HG02642 (cell line): ENCODE measurements at regions not wholly inside any gene's neighbourhood (a gene's known extent, or its start where the extent isn't known, plus 50 kb on each side); places are given as distances from the start of the nearest gene placed in this dataset.
"Not testable (repeated sequence)": the region's sequence is repeated elsewhere in the genome, so short reads cannot be mapped to it uniquely, and the experiment has no call there.

ENCODE experiments used
- ATAC-seq: cut with Tn5 transposase; IDR thresholded peaks from one replicate; pipeline ENCODE4 v1.9.1; 2021; ENCODE audit warnings: mild to moderate bottlenecking; ENCODE audit not compliant: unreplicated experiment, poor library complexity

- ATAC-seq = no peak
Measured at GRCh38 chr5:158058208-158059120, 199.5 kb upstream of the CLINT1 start.

DNA sequence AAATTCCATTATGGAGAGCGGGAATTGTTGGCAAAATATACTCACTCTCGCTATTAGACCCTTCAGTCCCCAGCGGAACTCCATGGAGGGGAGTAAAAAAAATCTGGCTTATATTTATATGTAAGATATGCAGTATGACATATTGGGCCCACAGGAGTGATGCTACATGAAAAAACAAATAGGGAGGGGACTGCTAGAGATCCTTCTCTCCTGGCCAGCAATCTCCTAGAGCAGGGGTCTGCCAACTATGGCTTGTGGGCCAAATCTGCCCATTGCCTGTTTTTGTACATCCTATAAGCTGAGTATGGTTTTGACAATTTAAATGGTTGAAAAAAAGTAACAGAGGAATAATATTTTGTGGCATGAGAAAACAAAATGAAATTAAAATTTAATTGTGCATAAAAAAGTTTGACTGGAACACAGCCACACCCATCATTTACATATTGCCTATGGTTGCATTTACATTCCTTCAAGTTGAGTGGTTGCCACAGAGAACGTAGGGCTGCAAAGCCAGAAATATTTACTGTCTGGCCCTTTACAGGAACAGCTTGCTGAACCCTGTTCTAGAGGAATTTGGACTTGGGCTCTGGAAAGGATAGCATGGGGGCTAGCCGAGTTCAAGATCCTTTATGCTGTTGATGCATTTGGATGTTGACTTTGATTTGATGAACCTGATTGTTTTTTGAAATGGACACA, 197.3 kb upstream of the CLINT1 start:
- no peak for ATAC-seq

- ATAC-seq = no peak
Measured at GRCh38 chr5:158055111-158055501, 196.2 kb upstream of the CLINT1 start.

GRCh38 chr5:158054223-158055110, 195.5 kb upstream of the CLINT1 start:
- ATAC-seq = no peak

DNA sequence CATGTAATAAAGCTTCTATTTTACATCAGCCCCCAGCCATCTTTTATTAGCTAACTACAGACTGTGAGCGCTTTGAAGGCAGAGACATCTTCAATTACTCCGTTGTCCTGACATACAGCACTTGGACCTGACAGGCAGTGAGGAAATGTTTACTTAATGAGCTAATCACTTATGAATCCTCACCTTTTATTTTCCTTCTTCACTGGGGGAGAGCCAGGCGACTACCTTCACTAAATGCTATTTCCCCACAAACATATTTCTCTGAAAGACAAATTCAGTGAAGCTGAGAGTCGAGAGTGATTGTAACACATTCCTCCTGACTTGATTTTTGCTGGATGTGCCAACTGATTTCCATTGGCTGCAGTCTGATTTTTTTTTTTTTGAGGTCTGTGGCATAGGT, 192.1 kb upstream of the CLINT1 start:
- no peak for ATAC-seq

DNA sequence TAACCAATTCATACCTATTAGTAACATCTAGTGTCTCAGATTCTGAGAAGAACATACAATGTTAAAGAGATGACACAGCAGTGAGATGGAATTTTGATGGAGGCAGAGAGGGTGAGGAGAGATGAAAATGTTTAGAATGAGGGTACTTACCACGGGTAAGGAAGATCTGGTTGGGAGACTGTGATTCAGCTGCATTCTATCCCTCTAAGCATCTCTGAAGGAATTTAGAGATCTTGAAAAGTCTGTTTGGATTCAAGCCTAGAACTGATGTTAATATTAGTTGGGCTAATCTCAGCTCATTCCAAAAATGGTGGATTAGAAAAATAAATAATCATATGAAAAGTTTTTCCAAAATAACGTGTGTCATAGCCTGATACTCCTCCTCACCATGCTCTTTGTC, 191.5 kb upstream of the CLINT1 start:
- ATAC-seq = no peak

GRCh38 chr5:158049459-158049858, 190.5 kb upstream of the CLINT1 start:
- ATAC-seq = no peak

DNA sequence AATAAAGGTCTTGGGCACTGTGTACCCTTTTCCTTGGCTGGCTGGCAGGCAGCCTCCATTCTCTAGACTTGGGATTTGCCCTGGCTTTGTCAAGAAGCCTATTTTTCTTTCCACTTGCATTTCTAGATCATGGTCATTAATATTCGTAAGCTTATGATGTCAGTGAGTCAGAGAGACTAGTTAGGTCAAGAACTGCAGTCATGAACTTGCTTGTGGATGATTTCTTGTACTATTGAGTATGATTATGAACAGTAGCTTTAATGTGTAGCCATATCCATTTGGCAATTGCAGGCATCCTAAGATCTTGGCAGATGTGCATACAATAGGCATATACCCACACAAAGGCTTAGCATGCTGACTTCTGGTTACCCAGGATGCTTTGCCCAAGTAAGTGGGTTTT, 186.8 kb upstream of the CLINT1 start:
- ATAC-seq = no peak

- peak; percentile 76 for ATAC-seq
Measured at GRCh38 chr5:158039911-158040347, 181.0 kb upstream of the CLINT1 start.

DNA sequence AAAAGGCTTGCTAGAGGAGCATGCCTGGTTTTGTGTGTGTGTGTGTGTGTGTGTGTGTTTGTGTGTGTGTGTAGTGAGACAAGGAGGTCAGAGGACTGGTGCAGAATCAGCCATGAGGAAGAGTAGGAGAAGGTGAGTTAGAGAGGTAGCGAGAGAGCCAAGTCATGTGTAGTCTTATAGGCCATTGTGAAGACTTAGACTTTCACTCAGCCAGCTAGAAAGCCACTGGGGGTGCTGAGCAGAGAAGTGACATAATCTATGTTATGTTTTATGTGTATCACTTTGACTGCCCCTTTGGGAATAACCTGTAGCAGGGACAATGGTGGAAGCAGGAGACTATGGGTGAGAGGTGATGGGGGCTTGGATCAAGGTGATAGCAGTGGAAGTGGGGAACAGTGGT, 180.5 kb upstream of the CLINT1 start:
- peak; percentile 28 for ATAC-seq

- ATAC-seq = not testable (repeated sequence)
Measured at GRCh38 chr5:158036983-158037595, 178.1 kb upstream of the CLINT1 start.

GRCh38 chr5:158034586-158034985, 175.6 kb upstream of the CLINT1 start:
- ATAC-seq = not testable (repeated sequence)

DNA sequence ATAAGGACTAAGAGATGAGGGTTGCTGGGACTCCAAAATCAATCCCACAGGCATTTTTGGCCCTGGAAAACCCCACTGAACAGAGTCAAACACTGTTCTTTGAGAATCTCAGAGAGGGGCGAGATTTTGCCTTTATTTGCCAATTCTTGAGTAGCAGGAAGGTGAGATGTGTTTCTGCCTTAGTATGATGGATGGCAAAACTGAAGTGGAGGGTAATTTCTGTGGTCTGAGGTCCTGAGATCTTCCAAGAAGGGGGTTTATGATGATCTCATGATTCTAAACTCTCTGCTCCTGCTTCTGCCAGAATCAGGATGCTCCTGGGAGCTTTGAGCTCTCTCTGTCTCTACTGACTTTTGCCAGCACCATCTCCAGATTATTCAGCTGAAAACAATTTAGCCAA, 174.8 kb upstream of the CLINT1 start:
- no peak for ATAC-seq

- ATAC-seq = no peak
Measured at GRCh38 chr5:158033076-158033475, 174.1 kb upstream of the CLINT1 start.

DNA sequence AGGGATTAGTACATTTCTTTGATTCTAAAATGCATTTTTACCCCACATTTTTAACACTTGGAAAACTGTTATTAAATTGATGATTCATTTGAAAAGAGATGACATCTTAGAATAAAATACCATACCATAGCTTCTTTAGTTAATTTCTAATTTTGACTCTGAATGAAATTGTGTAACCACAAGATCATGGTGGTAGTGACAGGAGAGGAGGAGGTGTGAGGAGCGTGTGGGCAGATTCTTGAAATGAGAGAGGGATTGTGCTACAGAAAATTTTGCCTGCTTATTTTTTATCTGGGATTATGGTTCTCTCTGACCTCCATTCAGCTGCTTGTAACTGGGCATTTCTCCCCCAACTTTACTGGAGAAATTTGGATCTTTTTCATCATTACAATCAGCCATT, 173.3 kb upstream of the CLINT1 start:
- no peak for ATAC-seq

DNA sequence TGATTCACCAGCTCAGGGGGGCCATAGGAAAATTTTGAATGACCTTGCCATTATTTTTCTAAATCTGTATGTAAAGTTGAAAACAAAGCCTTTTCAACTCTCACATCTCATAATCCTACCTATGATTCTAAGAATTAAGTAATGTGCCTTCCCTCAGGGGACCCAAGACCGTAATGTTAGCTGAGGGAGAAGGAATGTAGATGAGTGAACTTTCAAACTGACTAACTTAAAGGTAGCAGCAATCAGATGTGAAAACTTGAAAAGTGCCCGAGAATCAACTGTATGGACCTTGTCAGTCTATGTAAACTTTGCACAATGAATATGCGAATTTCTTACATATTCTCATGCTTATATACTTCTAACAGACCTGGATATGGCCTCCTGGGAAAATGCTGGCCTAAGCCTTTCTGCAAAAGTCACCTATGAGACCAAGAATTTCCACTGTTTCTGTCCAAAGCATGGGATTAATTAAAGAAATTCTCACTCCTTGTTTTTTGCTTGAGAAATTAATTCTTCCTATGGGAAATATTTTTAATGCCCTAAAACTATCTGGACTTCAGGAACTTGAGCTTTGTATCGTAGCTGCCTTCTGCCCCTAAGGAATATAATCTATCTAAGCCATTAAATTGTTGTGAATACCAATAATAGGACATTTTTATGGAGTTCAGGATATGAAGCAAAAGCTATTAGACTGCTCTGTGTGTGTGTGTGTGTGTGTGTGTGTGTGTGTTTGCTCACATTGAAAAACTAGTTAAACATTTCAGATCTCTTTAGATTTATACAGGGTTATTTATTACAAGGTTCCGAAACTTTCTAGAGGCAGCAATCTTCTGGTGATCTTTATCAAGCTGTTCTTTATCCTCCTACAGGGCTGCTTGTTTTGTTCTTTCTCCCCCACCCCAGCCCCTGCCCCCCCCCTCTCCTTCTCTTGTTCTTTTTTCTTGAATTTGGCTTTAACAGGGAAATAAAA, 169.1 kb upstream of the CLINT1 start:
- ATAC-seq = no peak

DNA sequence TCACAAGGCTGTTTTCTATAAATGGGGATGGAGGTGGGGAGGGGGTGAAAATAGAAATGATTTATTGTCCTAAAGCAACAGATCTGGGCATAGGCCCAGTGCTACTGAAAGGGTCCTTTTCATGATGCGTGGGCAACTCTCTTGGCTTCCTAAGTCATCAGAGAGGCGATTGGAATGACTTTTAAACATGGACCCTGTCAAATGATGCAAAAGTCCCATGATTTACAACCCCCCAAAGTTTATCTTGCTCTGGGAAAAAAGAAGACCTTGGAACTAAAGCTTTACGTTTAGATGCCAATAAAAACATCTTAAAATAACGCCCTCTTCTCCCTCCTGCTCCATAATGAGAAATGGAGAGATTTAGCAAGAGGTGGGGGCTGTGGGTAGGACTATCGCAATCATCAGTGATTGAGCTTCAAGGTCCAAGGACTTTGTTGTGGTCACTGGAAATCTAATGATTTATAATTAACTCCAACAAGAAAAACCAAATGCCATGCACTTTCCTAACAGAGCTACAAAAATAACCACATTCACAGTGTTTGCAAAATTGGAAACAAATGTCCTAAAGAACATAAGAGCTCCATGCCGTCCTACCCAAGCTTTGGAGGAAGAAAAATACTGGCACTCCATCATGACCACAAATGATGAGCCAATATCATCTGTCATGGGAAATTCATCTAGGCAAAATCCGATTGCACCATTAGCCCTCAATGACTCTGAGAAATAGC, 167.5 kb upstream of the CLINT1 start:
- ATAC-seq = no peak

GRCh38 chr5:158023266-158023665, 164.3 kb upstream of the CLINT1 start:
- ATAC-seq = no peak
